HG02759 (cell line): ENCODE measurements at regions not wholly inside any gene's neighbourhood (a gene's known extent, or its start where the extent isn't known, plus 50 kb on each side); places are given as distances from the start of the nearest gene placed in this dataset.
"Not testable (repeated sequence)": the region's sequence is repeated elsewhere in the genome, so short reads cannot be mapped to it uniquely, and the experiment has no call there.

Experiments
- ATAC-seq: cut with Tn5 transposase; IDR thresholded peaks from one replicate; pipeline ENCODE4 v1.9.1; 2021; ENCODE audit warnings: mild to moderate bottlenecking, moderate library complexity; ENCODE audit not compliant: unreplicated experiment

- no peak for ATAC-seq
Measured at GRCh38 chr18:75862458-75862857, 435.0 kb upstream of the SMIM21 start.

GRCh38 chr18:75860166-75860565, 432.7 kb upstream of the SMIM21 start:
- ATAC-seq = no peak

- ATAC-seq = no peak
Measured at GRCh38 chr18:75859533-75859932, 432.0 kb upstream of the SMIM21 start.

GRCh38 chr18:75858754-75859153, 431.3 kb upstream of the SMIM21 start:
- ATAC-seq = no peak

- ATAC-seq = no peak
Measured at GRCh38 chr18:75857558-75857957, 430.1 kb upstream of the SMIM21 start.

GRCh38 chr18:75854808-75855207, 427.3 kb upstream of the SMIM21 start:
- no peak for ATAC-seq

- no peak for ATAC-seq
Measured at GRCh38 chr18:75854174-75854573, 426.7 kb upstream of the SMIM21 start.

- no peak for ATAC-seq
Measured at GRCh38 chr18:75846321-75846720, 418.8 kb upstream of the SMIM21 start.

GRCh38 chr18:75845413-75845812, 417.9 kb upstream of the SMIM21 start:
- no peak for ATAC-seq

- no peak for ATAC-seq
Measured at GRCh38 chr18:75844146-75844545, 416.6 kb upstream of the SMIM21 start.

- no peak for ATAC-seq
Measured at GRCh38 chr18:75840131-75840530, 412.6 kb upstream of the SMIM21 start.

GRCh38 chr18:75839686-75840085, 412.2 kb upstream of the SMIM21 start:
- not testable (repeated sequence) for ATAC-seq

GRCh38 chr18:75839041-75839440, 411.5 kb upstream of the SMIM21 start:
- ATAC-seq = no peak

- ATAC-seq = no peak
Measured at GRCh38 chr18:75837316-75837715, 409.8 kb upstream of the SMIM21 start.

- ATAC-seq = no peak
Measured at GRCh38 chr18:75836516-75836915, 409.0 kb upstream of the SMIM21 start.

- no peak for ATAC-seq
Measured at GRCh38 chr18:75831960-75832359, 404.5 kb upstream of the SMIM21 start.

GRCh38 chr18:75830828-75831227, 403.3 kb upstream of the SMIM21 start:
- no peak for ATAC-seq

GRCh38 chr18:75829091-75829490, 401.6 kb upstream of the SMIM21 start:
- no peak for ATAC-seq

- no peak for ATAC-seq
Measured at GRCh38 chr18:75828379-75828778, 400.9 kb upstream of the SMIM21 start.

- no peak for ATAC-seq
Measured at GRCh38 chr18:75827751-75828287, 400.3 kb upstream of the SMIM21 start.

GRCh38 chr18:75824661-75825060, 397.2 kb upstream of the SMIM21 start:
- ATAC-seq = no peak

- no peak for ATAC-seq
Measured at GRCh38 chr18:75823471-75823870, 396.0 kb upstream of the SMIM21 start.

GRCh38 chr18:75818383-75818782, 390.9 kb upstream of the SMIM21 start:
- no peak for ATAC-seq

- no peak for ATAC-seq
Measured at GRCh38 chr18:75815767-75816166, 388.3 kb upstream of the SMIM21 start.
